H9 (cell line): ENCODE measurements at regions not wholly inside any gene's neighbourhood (a gene's known extent, or its start where the extent isn't known, plus 50 kb on each side); places are given as distances from the start of the nearest gene placed in this dataset.

Experiments
- DNase-seq: peaks from one replicate; pipeline ENCODE4 v3.0.0-alpha.2; 2017
- H2AFZ ChIP-seq: one replicate; pipeline ENCODE4 v1.6.1; 2013; ENCODE audit warnings: mild to moderate bottlenecking, low read length, control low read depth, moderate library complexity
- H2AK5ac ChIP-seq: 2 replicates; pipeline ENCODE4 v1.6.1; 2013; ENCODE audit warnings: low read length, control low read depth, mixed read lengths; ENCODE audit not compliant: insufficient read length
- H2BK120ac ChIP-seq: one replicate; pipeline ENCODE4 v1.6.1; 2013; ENCODE audit warnings: low read depth, mild to moderate bottlenecking, low read length, control low read depth, inconsistent platforms; ENCODE audit not compliant: poor library complexity, severe bottlenecking
- H2BK12ac ChIP-seq: 2 replicates; pipeline ENCODE4 v1.6.1; 2013; ENCODE audit warnings: low read length, control low read depth, mixed read lengths, low read depth; ENCODE audit not compliant: insufficient read length
- H2BK15ac ChIP-seq: 2 replicates; pipeline ENCODE4 v1.6.1; 2013; ENCODE audit warnings: low read depth, low read length, control low read depth
- H2BK20ac ChIP-seq: one replicate; pipeline ENCODE4 v1.6.1; 2013; ENCODE audit warnings: low read depth, mild to moderate bottlenecking, low read length, control low read depth, inconsistent platforms; ENCODE audit not compliant: poor library complexity, severe bottlenecking
- H2BK5ac ChIP-seq: 2 replicates; pipeline ENCODE4 v1.6.1; 2013; ENCODE audit warnings: low read length, control low read depth, mixed read lengths; ENCODE audit not compliant: insufficient read length
- H3K14ac ChIP-seq: 2 replicates; pipeline ENCODE4 v1.6.1; 2013; ENCODE audit warnings: low read length, control low read depth; ENCODE audit not compliant: insufficient read depth
- H3K18ac ChIP-seq: 2 replicates; pipeline ENCODE4 v1.6.1; 2013; ENCODE audit warnings: low read depth, mild to moderate bottlenecking, mixed read lengths, low read length, control low read depth; ENCODE audit not compliant: insufficient read length
- H3K23ac ChIP-seq: 2 replicates; pipeline ENCODE4 v1.6.1; 2013; ENCODE audit warnings: low read length, control low read depth, mixed read lengths, low read depth; ENCODE audit not compliant: insufficient read length
- H3K23me2 ChIP-seq: 2 replicates; pipeline ENCODE4 v1.6.1; 2013; ENCODE audit warnings: low read depth, mild to moderate bottlenecking, mixed read lengths, low read length, control low read depth; ENCODE audit not compliant: insufficient read length, poor library complexity, severe bottlenecking
- H3K27ac ChIP-seq: 2 replicates; pipeline ENCODE4 v1.5.1; 2013; ENCODE audit warnings: low read length, control low read depth, mixed read lengths, low read depth; ENCODE audit not compliant: insufficient read length
- H3K27me3 ChIP-seq: 2 replicates; pipeline ENCODE4 v1.6.1; 2013; ENCODE audit warnings: low read length, control low read depth, inconsistent platforms; ENCODE audit not compliant: insufficient read depth
- H3K4ac ChIP-seq: 2 replicates; pipeline ENCODE4 v1.6.1; 2013; ENCODE audit warnings: low read depth, mild to moderate bottlenecking, control low read depth, inconsistent platforms, low read length, moderate library complexity
- H3K4me1 ChIP-seq: 2 replicates; pipeline ENCODE4 v1.6.1; 2013; ENCODE audit warnings: low read length, control low read depth, inconsistent platforms; ENCODE audit not compliant: insufficient read depth
- H3K4me2 ChIP-seq: 2 replicates; pipeline ENCODE4 v1.6.1; 2013; ENCODE audit warnings: low read length, control low read depth, mixed read lengths; ENCODE audit not compliant: insufficient read length, insufficient read depth
- H3K56ac ChIP-seq: 2 replicates; pipeline ENCODE4 v1.6.1; 2013; ENCODE audit warnings: low read depth, mild to moderate bottlenecking, mixed read lengths, low read length, control low read depth; ENCODE audit not compliant: insufficient read length
- H3K79me1 ChIP-seq: 2 replicates; pipeline ENCODE4 v1.6.1; 2013; ENCODE audit warnings: low read depth, mild to moderate bottlenecking, moderate library complexity, low read length, control low read depth, inconsistent platforms; ENCODE audit not compliant: insufficient read depth, poor library complexity, severe bottlenecking
- H3K79me2 ChIP-seq: 2 replicates; pipeline ENCODE4 v1.6.1; 2013; ENCODE audit warnings: low read length, control low read depth, inconsistent platforms; ENCODE audit not compliant: insufficient read depth
- H3K9ac ChIP-seq: 2 replicates; pipeline ENCODE4 v1.6.1; 2013; ENCODE audit warnings: low read length, control low read depth, mixed read lengths; ENCODE audit not compliant: insufficient read length; ENCODE audit errors: extremely low read depth
- H3K9me3 ChIP-seq: one replicate; pipeline ENCODE4 v1.6.1; 2013; ENCODE audit warnings: low read depth, low read length, inconsistent platforms; ENCODE audit not compliant: control insufficient read depth
- H3T11ph ChIP-seq: one replicate; pipeline ENCODE4 v1.6.1; 2013; ENCODE audit warnings: mild to moderate bottlenecking, low read length, control low read depth, inconsistent platforms
- H4K20me1 ChIP-seq: one replicate; pipeline ENCODE4 v1.6.1; 2013; ENCODE audit not compliant: control insufficient read depth, insufficient read length, insufficient read depth
- H4K5ac ChIP-seq: 2 replicates; pipeline ENCODE4 v1.6.1; 2013; ENCODE audit warnings: low read depth, mild to moderate bottlenecking, mixed read lengths, low read length, control low read depth; ENCODE audit not compliant: insufficient read length
- H4K8ac ChIP-seq: replicated peaks from 2 replicates; pipeline ENCODE4 v1.6.1; 2013; ENCODE audit warnings: low read length, control low read depth, mixed read lengths, low read depth; ENCODE audit not compliant: insufficient read length
- H4K91ac ChIP-seq: 2 replicates; pipeline ENCODE4 v1.6.1; 2013; ENCODE audit warnings: low read depth, mild to moderate bottlenecking, moderate library complexity, mixed read lengths, low read length, control low read depth; ENCODE audit not compliant: insufficient read length
- H3K27ac Mint-ChIP-seq, 3 experiments: 2 replicates in 2 of 3; 3 replicates in 1 of 3; pipeline ENCODE4 v1.8.0; 2020 to 2021; ENCODE audit warnings: mixed read lengths in 3 of 3, mild to moderate bottlenecking in 1 of 3, moderate library complexity in 1 of 3
- H3K27me3 Mint-ChIP-seq: 2 replicates; pipeline ENCODE4 v1.8.0; 2021; ENCODE audit warnings: low read depth, mild to moderate bottlenecking, moderate library complexity, mixed read lengths
- H3K36me3 Mint-ChIP-seq, 3 experiments: 2 replicates in 2 of 3; 3 replicates in 1 of 3; pipeline ENCODE4 v1.8.0; 2020 to 2021; ENCODE audit warnings: low read depth in 3 of 3, mixed read lengths in 3 of 3; ENCODE audit not compliant: insufficient read depth in 1 of 3
- H3K4me1 Mint-ChIP-seq, 2 experiments: 2 replicates each; pipeline ENCODE4 v1.8.0; 2020; ENCODE audit warnings: mixed read lengths in 2 of 2
- H3K4me3 Mint-ChIP-seq, 2 experiments: 2 replicates in 1 of 2; 3 replicates in 1 of 2; pipeline ENCODE4 v1.8.0; 2020 to 2021; ENCODE audit warnings: mild to moderate bottlenecking in 2 of 2, mixed read lengths in 2 of 2, moderate library complexity in 1 of 2
- H3K9me3 Mint-ChIP-seq, 2 experiments: 2 replicates in 1 of 2; 3 replicates in 1 of 2; pipeline ENCODE4 v1.8.0; 2020; ENCODE audit warnings: mild to moderate bottlenecking in 2 of 2, mixed read lengths in 2 of 2, moderate library complexity in 1 of 2
- WGBS: extraction: QIAGEN DNeasy Blood & Tissue Kit; methylation state at CpG from one replicate; pipeline ENCODE4 v1.1.7; 2013; ENCODE audit warnings: missing lambda C conversion rate, low lambda C conversion rate, mixed read lengths; ENCODE audit not compliant: insufficient read length; ENCODE audit errors: extremely low coverage; 5-methylcytosine and 5-hydroxymethylcytosine counted together
- TF ChIP-seq, protein P1 (sequence below): fragments of 200-600 bp; sonication (generic); conservative IDR thresholded peaks from 3 replicates; pipeline ENCODE4 v1.8.0; 2021; ENCODE audit warnings: antibody characterized with exemption, mild to moderate bottlenecking

DNA sequence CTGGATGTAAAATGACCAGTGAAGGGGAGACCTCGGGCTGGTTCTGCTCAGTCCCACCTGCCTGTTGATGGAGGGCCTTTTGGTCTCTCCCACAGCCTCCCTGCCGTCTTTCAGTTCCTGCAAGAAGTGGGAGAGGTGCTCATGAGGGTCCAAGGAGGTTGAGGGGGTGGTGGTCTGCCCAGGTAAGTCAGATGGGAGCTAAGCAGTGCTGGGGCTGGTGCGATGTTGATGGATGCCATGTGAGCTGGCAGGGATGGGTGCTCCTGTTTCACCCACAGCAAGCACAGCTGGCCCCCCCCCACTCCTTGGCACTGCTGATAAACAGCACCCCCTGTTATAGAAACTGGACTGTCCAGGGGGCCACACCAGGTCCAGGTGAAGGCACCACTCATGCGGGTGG, 145.6 kb downstream of the NSG2 start:
- no peak overlapping the region for H4K91ac ChIP-seq
- DNase-seq, result no peak
- H3K27ac ChIP-seq, result no peak overlapping the region
- Mint-ChIP-seq H3K27me3 (peaks cover 6% of the 10 kb centered on the region), H3K9me3 (no peaks in the 10 kb centered on the region), H3K4me3 (no peak overlapping the region), H3K27ac (no peak overlapping the region), H3K4me1 (peaks cover 15 to 17% of the 10 kb centered on the region in 2 experiments; a peak in 3 of 4 replicates), H3K36me3 (no peaks in the 10 kb centered on the region)
- no peaks in the 10 kb centered on the region for H3K27me3 ChIP-seq
- TF ChIP-seq, protein P1, sequence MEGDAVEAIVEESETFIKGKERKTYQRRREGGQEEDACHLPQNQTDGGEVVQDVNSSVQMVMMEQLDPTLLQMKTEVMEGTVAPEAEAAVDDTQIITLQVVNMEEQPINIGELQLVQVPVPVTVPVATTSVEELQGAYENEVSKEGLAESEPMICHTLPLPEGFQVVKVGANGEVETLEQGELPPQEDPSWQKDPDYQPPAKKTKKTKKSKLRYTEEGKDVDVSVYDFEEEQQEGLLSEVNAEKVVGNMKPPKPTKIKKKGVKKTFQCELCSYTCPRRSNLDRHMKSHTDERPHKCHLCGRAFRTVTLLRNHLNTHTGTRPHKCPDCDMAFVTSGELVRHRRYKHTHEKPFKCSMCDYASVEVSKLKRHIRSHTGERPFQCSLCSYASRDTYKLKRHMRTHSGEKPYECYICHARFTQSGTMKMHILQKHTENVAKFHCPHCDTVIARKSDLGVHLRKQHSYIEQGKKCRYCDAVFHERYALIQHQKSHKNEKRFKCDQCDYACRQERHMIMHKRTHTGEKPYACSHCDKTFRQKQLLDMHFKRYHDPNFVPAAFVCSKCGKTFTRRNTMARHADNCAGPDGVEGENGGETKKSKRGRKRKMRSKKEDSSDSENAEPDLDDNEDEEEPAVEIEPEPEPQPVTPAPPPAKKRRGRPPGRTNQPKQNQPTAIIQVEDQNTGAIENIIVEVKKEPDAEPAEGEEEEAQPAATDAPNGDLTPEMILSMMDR, result no peak
- H3K4ac ChIP-seq, result no peak overlapping the region
- no peak overlapping the region for H2AFZ ChIP-seq
- no peak overlapping the region for H2BK15ac ChIP-seq
- H2BK120ac ChIP-seq, result no peak overlapping the region
- H3T11ph ChIP-seq, result no peak overlapping the region
- H3K56ac ChIP-seq, result no peak overlapping the region
- H3K9me3 ChIP-seq, result no peaks in the 10 kb centered on the region
- no peaks in the 10 kb centered on the region for H3K79me1 ChIP-seq
- H2BK12ac ChIP-seq, result no peak overlapping the region
- no peak overlapping the region for H3K23ac ChIP-seq
- no peaks in the 10 kb centered on the region for H3K23me2 ChIP-seq
- WGBS, result no CpG with 5 or more reads among the region's 4 CpGs
- H4K5ac ChIP-seq, result no peak overlapping the region
- no peaks in the 10 kb centered on the region for H3K79me2 ChIP-seq
- no peak overlapping the region for H3K14ac ChIP-seq
- no peak overlapping the region for H3K9ac ChIP-seq
- H3K4me1 ChIP-seq, result peaks cover 2% of the 10 kb centered on the region; the same call in 1 of the 2 replicates
- no peaks in the 10 kb centered on the region for H4K20me1 ChIP-seq
- H2AK5ac ChIP-seq, result no peak overlapping the region
- no peak overlapping the region for H3K18ac ChIP-seq
- H2BK5ac ChIP-seq, result no peak overlapping the region
- no peak overlapping the region for H2BK20ac ChIP-seq
- H3K4me2 ChIP-seq, result no peak overlapping the region
- no peak overlapping the region for H4K8ac ChIP-seq
